Right lobe of liver (tissue), 6 donors: ENCODE measurements at regions not wholly inside any gene's neighbourhood (a gene's known extent, or its start where the extent isn't known, plus 50 kb on each side); places are given as distances from the start of the nearest gene placed in this dataset.

Experiments
- ATAC-seq, 4 donors: fragments of 200-7000 bp; cut with Tn5 transposase; one replicate each; pipeline ENCODE4 v1.9.1; 2020; ENCODE audit warnings: mild to moderate bottlenecking in 4 of 4, moderate library complexity in 4 of 4
- DNase-seq, 3 donors: peaks; one replicate each; pipeline ENCODE4 v3.0.0-alpha.2; 2020
- H3K27ac ChIP-seq, 3 donors: fragments of 200-600 bp; one replicate each; pipeline ENCODE4 v1.8.0; 2022
- H3K27me3 ChIP-seq, 2 donors: fragments of 200-600 bp; one replicate each; pipeline ENCODE4 v1.8.0; 2022
- H3K36me3 ChIP-seq, 4 donors: fragments of 200-600 bp; sonication (generic) in 1 of 4; one replicate each; pipeline versions ENCODE4 v1.5.1 to v1.8.0; 2017 to 2022; ENCODE audit warnings: control low read depth in 1 of 4
- H3K4me1 ChIP-seq, 4 donors: fragments of 200-600 bp; sonication (generic) in 1 of 4; one replicate each; pipeline versions ENCODE4 v1.5.1 to v1.8.0; 2017 to 2022; ENCODE audit warnings: control low read depth in 1 of 4
- H3K4me3 ChIP-seq, 3 donors: fragments of 200-600 bp; one replicate each; pipeline ENCODE4 v1.8.0; 2022
- H3K9me3 ChIP-seq, 4 donors: fragments of 200-600 bp; sonication (generic) in 1 of 4; one replicate each; pipeline versions ENCODE4 v1.5.1 to v1.8.0; 2017 to 2022; ENCODE audit warnings: control low read depth in 1 of 4
- CTCF ChIP-seq, 4 donors: fragments of 200-600 bp in 3 of 4; fragments of 450-650 bp in 1 of 4; IDR thresholded peaks; one replicate each; pipeline versions ENCODE4 v1.5.1 to v1.8.0; 2016 to 2022; ENCODE audit warnings: antibody characterized with exemption in 4 of 4, mild to moderate bottlenecking in 2 of 4
- POLR2A ChIP-seq: fragments of 450-650 bp; IDR thresholded peaks from one replicate; pipeline ENCODE4 v1.6.1; 2017; ENCODE audit warnings: antibody characterized with exemption, mild to moderate bottlenecking
- WGBS: methylation state at CpG from one replicate; pipeline ENCODE4 v1.1.6; 2018; ENCODE audit warnings: low coverage, low lambda C conversion rate; ENCODE audit not compliant: insufficient coverage; ENCODE audit errors: missing lambda C conversion rate; 5-methylcytosine and 5-hydroxymethylcytosine counted together
- intact Hi-C, 2 donors: fragments of 100-400 bp; cut with DNase I; formaldehyde crosslinking; loops; one replicate each; pipeline versions ENCODE4 v1.11.2 to v1.14.1; 2022
- donor health status: DM: no; HTN: yes; CAD: no.
- donor health status: DM: no; HTN: no; CAD: no.
- donor health status: DM: no; HTN: no; CAD: no.
- donor health status: DM: no; HTN: yes; CAD: no.
- donor health status: DM: no; HTN: yes; CAD: no.

GRCh38 chr11:100612766-100613165, 74.3 kb upstream of the ARHGAP42 start:
- WGBS, result 31% methylated on average over 2 of the region's 2 CpGs
- Histone ChIP-seq H3K36me3 (no peaks in the 10 kb centered on the region), H3K4me3 (no peak overlapping the region), H3K9me3 (no peaks in the 10 kb centered on the region), H3K27me3 (no peaks in the 10 kb centered on the region), H3K4me1 (no peaks in the 10 kb centered on the region), H3K27ac (no peak overlapping the region)
- no peak for DNase-seq
- intact Hi-C loops, result no loop called here
- ATAC-seq, result peak in 1 of 4 donors; percentile 23
- TF ChIP-seq POLR2A (no peak), CTCF (IDR thresholded peaks at IDR 0.05) (no peak)

GRCh38 chr11:100618914-100619313, 68.2 kb upstream of the ARHGAP42 start:
- Histone ChIP-seq H3K9me3 (no peaks in the 10 kb centered on the region), H3K4me3 (no peak overlapping the region), H3K27ac (no peak overlapping the region), H3K27me3 (no peaks in the 10 kb centered on the region), H3K36me3 (no peaks in the 10 kb centered on the region), H3K4me1 (peaks cover 0 to 13% (median 0%) of the 10 kb centered on the region in 4 donors)
- intact Hi-C loops, result no loop called here
- no peak for DNase-seq
- ATAC-seq, result peak; percentile 69 to 88 (median 78)
- TF ChIP-seq CTCF (IDR thresholded peaks at IDR 0.05), result no peak
- no peak for TF ChIP-seq POLR2A
- WGBS, result 35% methylated on average over 2 of the region's 2 CpGs

GRCh38 chr11:100619484-100619883, 67.6 kb upstream of the ARHGAP42 start:
- no peaks in the 10 kb centered on the region for H3K36me3 ChIP-seq
- intact Hi-C loops, result no loop called here
- TF ChIP-seq CTCF (IDR thresholded peaks at IDR 0.05), result no peak
- TF ChIP-seq POLR2A, result no peak
- H3K4me1 ChIP-seq, result peaks cover 0 to 13% (median 0%) of the 10 kb centered on the region in 4 donors
- no peaks in the 10 kb centered on the region for H3K9me3 ChIP-seq
- H3K27ac ChIP-seq, result no peak overlapping the region
- 32% methylated on average over 2 of the region's 2 CpGs for WGBS
- ATAC-seq, result peak; percentile 42 to 73 (median 55)
- no peaks in the 10 kb centered on the region for H3K27me3 ChIP-seq
- H3K4me3 ChIP-seq, result no peak overlapping the region
- DNase-seq, result no peak

- H3K9me3 ChIP-seq, result no peaks in the 10 kb centered on the region
- 100% methylated on average over 1 of the region's 1 CpG for WGBS
- H3K36me3 ChIP-seq, result no peaks in the 10 kb centered on the region
- no peaks in the 10 kb centered on the region for H3K27me3 ChIP-seq
- no peak for ATAC-seq
- H3K27ac ChIP-seq, result no peak overlapping the region
- peaks cover 0 to 13% (median 0%) of the 10 kb centered on the region in 4 donors for H3K4me1 ChIP-seq
- intact Hi-C loops, result no loop called here
- DNase-seq, result no peak
- H3K4me3 ChIP-seq, result no peak overlapping the region
- TF ChIP-seq CTCF (IDR thresholded peaks at IDR 0.05), result no peak
- no peak for TF ChIP-seq POLR2A
Observed at GRCh38 chr11:100622404-100622803, 64.7 kb upstream of the ARHGAP42 start.

GRCh38 chr11:100624346-100624745, 62.7 kb upstream of the ARHGAP42 start:
- Histone ChIP-seq H3K9me3 (no peaks in the 10 kb centered on the region), H3K4me3 (no peak overlapping the region), H3K27me3 (no peaks in the 10 kb centered on the region), H3K4me1 (peaks cover 0 to 4% (median 0%) of the 10 kb centered on the region in 4 donors), H3K27ac (no peak overlapping the region), H3K36me3 (no peaks in the 10 kb centered on the region)
- WGBS, result 74% methylated on average over 2 of the region's 2 CpGs
- ATAC-seq (no peak), DNase-seq (no peak)
- TF ChIP-seq CTCF (IDR thresholded peaks at IDR 0.05), result no peak
- no peak for TF ChIP-seq POLR2A
- intact Hi-C loops, result no loop called here
